ENCODE measurements at regions not wholly inside any gene's neighbourhood (a gene's known extent, or its start where the extent isn't known, plus 50 kb on each side); places are given as distances from the start of the nearest gene placed in this dataset.

GRCh38 chr1:14443164-14443787, 155.2 kb upstream of the KAZN start (continued):
- TF ChIP-seq ARID4B (CRISPR knock-in tag; IDR thresholded peaks at IDR 0.05; ENCODE audit: borderline replicate concordance) (no peak), ZBTB43 (CRISPR knock-in tag; IDR thresholded peaks at IDR 0.05) (no peak), TCF7 (CRISPR knock-in tag; IDR thresholded peaks at IDR 0.05; ENCODE audit: low read depth) (no peak), ELF4 (CRISPR knock-in tag; IDR thresholded peaks at IDR 0.05; ENCODE audit: low read depth) (no peak), SP1 (CRISPR knock-in tag; conservative IDR thresholded peaks at IDR 0.05) (no peak), ZNF281 (CRISPR knock-in tag; IDR thresholded peaks at IDR 0.05) (no peak), ZNF512 (CRISPR knock-in tag; IDR thresholded peaks at IDR 0.05; ENCODE audit: borderline replicate concordance) (no peak), E2F5 (CRISPR knock-in tag; IDR thresholded peaks at IDR 0.05) (no peak), ZNF263 (CRISPR knock-in tag; IDR thresholded peaks at IDR 0.05; ENCODE audit: low read depth) (no peak)

- H3K4me3 Mint-ChIP-seq: no peak overlapping the region
- ChIA-PET POLR2A (no interaction called here), CTCF (no interaction called here)
- no peaks in the 10 kb centered on the region for H3K36me3 Mint-ChIP-seq
- H3K4me1 Mint-ChIP-seq: no peaks in the 10 kb centered on the region
- no peaks in the 10 kb centered on the region for H3K9me3 Mint-ChIP-seq
- no peak overlapping the region for H3K27ac Mint-ChIP-seq
- ATAC-seq (no peak), DNase-seq (ENCODE audit: low spot score) (no peak)
- peaks cover 51% of the 10 kb centered on the region for H3K27me3 Mint-ChIP-seq (ENCODE audit: low read depth)
- no peak for TF ChIP-seq MLX (CRISPR knock-in tag; IDR thresholded peaks at IDR 0.05)
- no peak for TF ChIP-seq TEAD4 (CRISPR knock-in tag; IDR thresholded peaks at IDR 0.05)
- no peak for TF ChIP-seq ZNF512 (CRISPR knock-in tag; IDR thresholded peaks at IDR 0.05; ENCODE audit: borderline replicate concordance)
- TF ChIP-seq JAZF1 (CRISPR knock-in tag; IDR thresholded peaks at IDR 0.05): no peak
- TF ChIP-seq ZBTB21 (CRISPR knock-in tag; IDR thresholded peaks at IDR 0.05; ENCODE audit: borderline replicate concordance): no peak
- TF ChIP-seq HMGXB4 (CRISPR knock-in tag; IDR thresholded peaks at IDR 0.05): no peak
- TF ChIP-seq ERG (CRISPR knock-in tag; IDR thresholded peaks at IDR 0.05): no peak
- no peak for TF ChIP-seq FOXJ3 (CRISPR knock-in tag; IDR thresholded peaks at IDR 0.05; ENCODE audit: borderline replicate concordance)
- TF ChIP-seq SMAD3 (CRISPR knock-in tag; IDR thresholded peaks at IDR 0.05; ENCODE audit: borderline replicate concordance): no peak
- TF ChIP-seq NFYB (CRISPR knock-in tag; conservative IDR thresholded peaks at IDR 0.05; ENCODE audit: low read depth): no peak
Observed at GRCh38 chr1:14451217-14451616, 147.3 kb upstream of the KAZN start.
